ENCODE measurements at regions not wholly inside any gene's neighbourhood (a gene's known extent, or its start where the extent isn't known, plus 50 kb on each side); places are given as distances from the start of the nearest gene placed in this dataset.

DNA sequence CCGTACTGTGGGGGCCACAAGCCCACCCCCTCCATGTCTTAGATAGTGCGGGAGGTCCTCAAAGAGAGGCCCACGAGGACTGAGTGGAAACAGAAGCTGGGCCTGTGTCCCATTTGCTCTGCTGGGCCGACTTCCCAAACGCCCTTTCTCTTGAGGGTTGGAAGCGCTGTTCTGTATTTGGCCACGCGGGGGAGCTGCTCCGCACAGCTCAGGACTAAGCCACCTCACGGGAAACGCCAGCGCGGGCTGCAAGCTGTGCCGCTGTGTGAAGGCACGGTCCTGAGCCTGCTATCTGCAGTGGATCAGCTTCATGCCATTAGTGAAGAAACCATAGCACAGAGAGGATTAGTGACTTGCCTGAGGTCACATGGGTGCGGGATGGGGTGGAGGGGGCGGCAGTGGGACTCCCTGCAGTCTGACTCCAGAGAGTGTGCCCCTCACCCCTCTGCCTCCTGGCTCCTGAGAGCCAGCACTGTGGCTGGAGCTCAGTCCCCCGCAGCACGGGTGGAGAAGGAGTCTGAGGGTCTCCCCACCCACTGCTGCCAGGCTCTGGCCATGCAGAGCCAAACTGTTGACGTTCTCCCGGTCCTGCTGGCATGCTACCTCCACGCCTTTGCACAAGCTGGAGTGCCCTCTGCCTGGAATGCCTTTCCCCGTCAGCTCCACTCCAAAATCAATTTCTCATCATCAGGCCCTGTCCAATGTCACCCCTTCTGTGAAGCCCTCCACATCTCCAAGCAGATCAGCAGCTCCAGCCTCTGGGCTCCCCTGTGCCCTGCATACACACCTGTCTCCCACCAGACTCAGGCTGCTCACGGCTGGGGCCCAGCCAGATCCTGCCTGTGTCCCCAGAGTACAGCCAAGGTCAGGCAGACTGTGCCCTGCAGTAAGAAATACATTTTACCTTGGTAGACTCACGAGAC lies 51.5 kb upstream of the LRRC32 start:
- DNase-seq = peak; percentile 67

DNA sequence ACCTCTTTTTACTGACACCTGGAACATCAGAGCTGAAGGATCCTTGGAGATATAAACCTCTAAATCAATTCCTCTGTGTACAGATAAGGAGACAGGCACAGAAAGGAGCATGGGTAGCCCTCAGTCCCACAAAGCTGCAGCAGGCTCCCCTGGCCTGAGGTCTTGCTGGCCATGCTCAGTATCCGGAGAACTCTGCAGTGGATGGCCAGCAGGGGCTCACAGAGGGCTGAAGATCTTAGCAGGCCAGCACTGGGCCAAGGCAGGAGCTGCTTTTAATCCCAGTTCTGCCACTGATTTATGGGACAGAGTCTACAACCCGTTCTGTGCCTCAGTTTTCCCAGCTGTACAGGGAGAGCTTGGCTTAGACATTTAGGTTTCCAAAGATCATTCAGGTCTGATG lies 52.6 kb upstream of the LRRC32 start:
- no peak for DNase-seq

DNA sequence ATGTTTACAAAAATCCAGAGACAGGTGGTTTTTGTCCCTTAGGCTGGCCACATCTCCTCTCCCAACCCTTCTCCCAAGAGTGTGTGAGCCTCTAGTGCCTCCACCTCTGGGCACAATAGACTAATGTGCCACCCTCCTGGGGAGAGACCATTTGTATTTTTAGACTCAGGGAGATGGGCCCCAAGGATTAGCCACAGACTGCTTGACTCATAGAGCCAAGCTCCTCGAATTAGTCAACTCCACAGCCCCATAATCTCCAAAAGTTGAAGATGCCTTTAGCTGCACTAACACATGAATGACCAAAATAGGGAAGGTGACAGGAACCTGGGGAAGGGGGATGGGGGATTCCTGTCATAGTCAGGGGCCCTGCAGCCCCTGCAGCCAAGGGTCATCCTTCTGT lies 53.0 kb upstream of the LRRC32 start:
- DNase-seq = no peak

DNA sequence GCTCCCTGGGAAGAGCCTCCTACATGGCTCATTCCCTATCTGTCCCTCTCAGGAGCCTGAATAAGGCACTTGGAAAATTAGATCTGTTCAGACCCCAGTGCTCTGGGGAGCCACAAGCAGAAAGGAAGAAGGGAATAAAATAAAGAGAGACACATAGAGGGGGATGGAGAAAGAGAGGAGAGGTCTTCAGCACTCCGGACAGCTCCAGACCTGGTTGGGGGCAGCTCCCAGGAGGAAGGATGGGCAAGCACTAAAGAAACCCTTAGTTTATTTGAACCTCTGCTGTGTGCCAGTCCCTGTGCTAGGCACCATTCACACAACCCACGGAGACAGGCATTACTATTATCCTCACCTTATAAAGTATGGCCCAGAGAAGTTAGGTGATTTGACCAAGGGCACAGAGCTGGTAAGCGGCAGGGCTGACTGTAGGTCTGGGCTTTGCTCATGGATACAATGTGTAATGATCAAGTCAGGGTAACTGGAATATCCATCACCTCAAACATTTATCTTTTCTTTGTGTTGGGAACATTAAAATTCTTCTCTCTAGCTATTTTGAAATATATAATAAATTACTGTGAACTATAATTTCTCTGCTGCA lies 53.7 kb upstream of the LRRC32 start:
- no peak for DNase-seq

DNA sequence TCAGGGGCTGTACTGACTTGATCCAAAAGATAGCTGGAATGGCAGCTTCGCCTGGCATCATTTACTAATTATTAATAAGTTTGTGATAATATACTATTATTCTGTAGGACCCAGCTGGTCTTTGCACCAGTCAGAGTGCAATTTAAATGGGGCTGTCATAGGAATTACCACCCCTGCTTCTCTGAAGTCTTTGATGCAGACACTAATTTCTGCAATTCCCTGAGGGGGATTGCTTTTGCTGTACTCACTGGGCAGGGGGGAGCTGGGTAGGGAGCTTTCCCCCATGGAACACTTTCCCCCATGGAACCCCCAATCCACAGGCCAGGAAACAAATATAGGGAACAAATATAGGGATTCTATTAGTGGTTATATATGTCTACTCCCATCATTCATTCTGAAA lies 54.9 kb upstream of the TSKU start:
- no peak for DNase-seq

DNA sequence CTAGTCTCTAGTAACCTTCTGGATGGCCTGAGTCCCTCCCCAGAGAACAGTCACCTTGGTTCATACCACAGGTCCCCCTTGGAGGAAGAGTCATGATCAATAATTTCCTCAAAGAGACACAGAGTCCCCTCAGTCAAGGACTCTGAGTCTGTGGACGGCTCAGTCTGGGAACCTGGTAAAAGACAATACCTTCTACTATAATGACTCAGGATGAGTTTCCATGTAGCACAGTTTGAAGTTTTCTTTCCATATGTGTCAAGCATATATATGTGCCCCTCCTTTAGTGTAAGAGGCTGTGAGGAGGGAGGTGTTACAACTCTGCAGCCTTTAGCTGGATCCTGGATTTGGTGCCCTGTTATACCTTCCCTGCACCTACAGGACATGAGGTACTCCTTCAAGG lies 54.4 kb upstream of the TSKU start:
- no peak for DNase-seq

DNA sequence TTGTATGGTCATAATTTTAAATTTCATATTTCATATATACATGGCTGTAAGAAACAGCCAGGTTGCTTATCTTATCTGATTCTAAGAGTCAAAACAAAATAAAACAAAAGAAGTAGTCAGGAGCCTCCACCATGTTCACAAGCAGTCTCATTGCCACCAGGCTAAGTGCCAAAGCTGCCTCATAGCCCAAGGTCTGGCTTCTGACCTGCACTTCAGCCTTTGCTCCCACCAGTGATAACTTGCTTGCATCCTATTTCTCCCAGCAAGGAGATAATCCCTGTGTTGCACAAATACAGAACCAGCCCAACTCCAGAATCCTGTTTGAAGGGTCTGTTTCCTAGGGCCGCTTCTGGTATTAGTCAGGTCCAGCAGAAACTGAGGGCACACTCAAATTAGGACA lies 53.9 kb upstream of the TSKU start:
- DNase-seq = no peak

DNA sequence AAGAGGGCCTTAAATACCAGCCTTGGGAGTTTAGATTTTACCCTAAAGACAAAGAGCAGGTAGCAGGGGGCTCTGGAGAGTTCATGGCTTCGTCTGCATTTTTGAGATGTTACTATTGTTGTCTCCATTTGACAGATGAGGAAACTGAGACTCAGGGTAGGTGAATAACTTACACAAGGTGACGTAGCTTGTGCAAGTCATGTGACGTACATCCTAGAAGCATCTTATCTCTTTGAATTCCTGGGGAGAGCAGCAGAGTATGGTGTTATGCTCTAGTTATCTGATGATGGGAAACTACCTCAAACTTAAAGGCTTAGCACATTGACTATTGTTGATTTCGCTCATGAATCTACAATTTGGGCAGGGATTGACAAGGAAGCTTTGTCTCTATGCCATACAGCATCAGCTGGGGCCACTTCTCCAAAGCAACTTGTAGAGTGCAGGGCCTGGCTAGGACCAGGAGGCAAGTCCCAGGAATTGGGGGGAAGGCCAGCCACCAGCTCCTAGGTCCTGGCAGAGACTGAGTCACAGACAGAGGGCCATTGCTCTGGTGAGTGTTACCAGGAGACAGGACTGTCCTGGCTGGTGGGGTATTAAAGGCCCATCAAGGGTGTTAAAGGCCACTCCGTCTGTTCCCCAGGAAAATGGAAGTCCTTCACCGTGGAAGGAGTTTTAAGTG lies 52.1 kb upstream of the TSKU start:
- DNase-seq = no peak

DNA sequence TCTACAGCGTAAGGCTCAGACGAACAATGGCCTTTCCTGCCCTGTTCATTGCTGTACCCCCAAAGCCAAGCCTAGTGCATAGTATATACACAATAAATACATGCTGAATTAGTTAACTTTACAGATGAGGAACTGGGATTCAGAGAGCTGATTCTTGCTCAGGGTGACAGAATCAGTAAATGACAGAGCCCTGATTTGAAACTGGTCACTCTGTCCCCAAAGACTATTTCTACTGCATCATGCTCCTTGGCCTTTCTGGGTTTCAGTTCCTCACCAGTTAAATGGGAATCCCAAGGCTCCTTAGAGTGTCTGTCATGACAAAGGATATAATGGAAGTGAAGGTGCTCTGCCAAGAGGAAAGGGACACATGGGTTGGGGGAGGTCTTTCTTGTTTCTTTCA lies 50.5 kb upstream of the TSKU start:
- DNase-seq = no peak
